D721Med (cell line): ENCODE measurements at regions not wholly inside any gene's neighbourhood (a gene's known extent, or its start where the extent isn't known, plus 50 kb on each side); places are given as distances from the start of the nearest gene placed in this dataset.

Experiments used
- DNase-seq: peaks from one replicate; pipeline ENCODE4 v3.0.0; 2011; ENCODE audit warnings: low spot score; ENCODE audit not compliant: insufficient read length
- FAIRE-seq: peaks from 2 replicates; lab custom pipeline; 2011; peaks lifted over from hg19 to GRCh38; lab: Jason Lieb, UNC
- CTCF ChIP-seq: IDR thresholded peaks from 2 replicates; pipeline ENCODE4 v1.5.1; 2012; ENCODE audit warnings: mild to moderate bottlenecking, control low read depth; ENCODE audit not compliant: insufficient read depth; ENCODE audit errors: missing control alignments

- DNase-seq (no peak), FAIRE-seq (no peak)
- no peak for TF ChIP-seq CTCF
Measured at GRCh38 chr5:143551820-143552251, 148.3 kb upstream of the NR3C1 start.

GRCh38 chr5:143550986-143551630 is 147.6 kb upstream of the NR3C1 start:
- DNase-seq, result no peak
- no peak for TF ChIP-seq CTCF
- no peak for FAIRE-seq

GRCh38 chr5:143547342-143547741 is 143.9 kb upstream of the NR3C1 start:
- TF ChIP-seq CTCF, result no peak
- FAIRE-seq, result no peak

GRCh38 chr5:143546394-143546793 is 142.9 kb upstream of the NR3C1 start:
- no peak for TF ChIP-seq CTCF
- no peak for DNase-seq
- FAIRE-seq, result no peak

More at GRCh38 chr5:143547342-143547741, 143.9 kb upstream of the NR3C1 start:
- DNase-seq, result no peak

GRCh38 chr5:143544606-143545005 is 141.1 kb upstream of the NR3C1 start:
- FAIRE-seq, result no peak
- no peak for DNase-seq

GRCh38 chr5:143543358-143544255 is 140.1 kb upstream of the NR3C1 start:
- no peak for FAIRE-seq
- no peak for DNase-seq
- TF ChIP-seq CTCF, result no peak

More at GRCh38 chr5:143544606-143545005, 141.1 kb upstream of the NR3C1 start:
- TF ChIP-seq CTCF, result no peak
